MG63 (cell line): ENCODE measurements at regions not wholly inside any gene's neighbourhood (a gene's known extent, or its start where the extent isn't known, plus 50 kb on each side); places are given as distances from the start of the nearest gene placed in this dataset.

ENCODE experiments used
- DNase-seq: peaks from one replicate; pipeline ENCODE4 v3.0.0-alpha.2; 2020
- H3K27me3 ChIP-seq: fragments of 250-450 bp; sonication (Bioruptor Pico); 2 replicates; pipeline ENCODE4 v1.5.1; 2020; ENCODE audit warnings: mild to moderate bottlenecking, moderate library complexity
- H3K36me3 ChIP-seq: fragments of 250-450 bp; sonication (Bioruptor Pico); 2 replicates; pipeline ENCODE4 v1.5.1; 2020; ENCODE audit warnings: mild to moderate bottlenecking, moderate library complexity
- H3K4me3 ChIP-seq: fragments of 250-450 bp; sonication (Bioruptor Pico); 2 replicates; pipeline ENCODE4 v1.5.1; 2020; ENCODE audit warnings: mild to moderate bottlenecking, moderate library complexity
- H3K9me3 ChIP-seq: fragments of 250-450 bp; sonication (Bioruptor Pico); 2 replicates; pipeline ENCODE4 v1.5.1; 2020; ENCODE audit warnings: mild to moderate bottlenecking, moderate library complexity

- H3K36me3 ChIP-seq, result no peaks in the 10 kb centered on the region
- no peaks in the 10 kb centered on the region for H3K9me3 ChIP-seq
- H3K27me3 ChIP-seq, result no peaks in the 10 kb centered on the region; the same call in 1 of the 2 replicates
- no peak for DNase-seq
- no peak overlapping the region for H3K4me3 ChIP-seq
These were observed 88.6 kb upstream of the LMO4 start for GRCh38 chr1:87239997-87240605.

- no peaks in the 10 kb centered on the region for H3K36me3 ChIP-seq
- H3K9me3 ChIP-seq, result no peaks in the 10 kb centered on the region
- H3K4me3 ChIP-seq, result no peak overlapping the region
- DNase-seq, result no peak
- no peaks in the 10 kb centered on the region for H3K27me3 ChIP-seq
These were observed 87.9 kb upstream of the LMO4 start for GRCh38 chr1:87240661-87241285.

- Histone ChIP-seq H3K36me3 (no peaks in the 10 kb centered on the region), H3K27me3 (no peaks in the 10 kb centered on the region), H3K9me3 (no peaks in the 10 kb centered on the region), H3K4me3 (no peak overlapping the region)
- no peak for DNase-seq
These were observed 86.1 kb upstream of the LMO4 start for GRCh38 chr1:87242445-87243185.

- Histone ChIP-seq H3K36me3 (no peaks in the 10 kb centered on the region), H3K4me3 (no peak overlapping the region)
- DNase-seq, result peak; percentile 52
These were observed 85.1 kb upstream of the LMO4 start for GRCh38 chr1:87243573-87243972.

GRCh38 chr1:87246436-87246835, 82.2 kb upstream of the LMO4 start:
- no peaks in the 10 kb centered on the region for H3K9me3 ChIP-seq
- H3K36me3 ChIP-seq, result no peaks in the 10 kb centered on the region
- H3K4me3 ChIP-seq, result no peak overlapping the region
- no peak for DNase-seq
- H3K27me3 ChIP-seq, result no peaks in the 10 kb centered on the region

More at GRCh38 chr1:87243573-87243972, 85.1 kb upstream of the LMO4 start:
- Histone ChIP-seq H3K27me3 (no peaks in the 10 kb centered on the region), H3K9me3 (no peaks in the 10 kb centered on the region)

- H3K36me3 ChIP-seq, result no peaks in the 10 kb centered on the region
- H3K9me3 ChIP-seq, result no peaks in the 10 kb centered on the region; the same call in 1 of the 2 replicates
- no peak overlapping the region for H3K4me3 ChIP-seq
- H3K27me3 ChIP-seq, result no peaks in the 10 kb centered on the region
- DNase-seq, result no peak
These were observed 78.9 kb upstream of the LMO4 start for GRCh38 chr1:87249803-87250202.

- H3K4me3 ChIP-seq, result no peak overlapping the region
- H3K9me3 ChIP-seq, result peaks cover 2% of the 10 kb centered on the region; the same call in 1 of the 2 replicates
- H3K36me3 ChIP-seq, result no peaks in the 10 kb centered on the region
- DNase-seq, result no peak
- H3K27me3 ChIP-seq, result no peaks in the 10 kb centered on the region
These were observed 78.3 kb upstream of the LMO4 start for GRCh38 chr1:87250336-87250735.

GRCh38 chr1:87252406-87252805, 76.3 kb upstream of the LMO4 start:
- Histone ChIP-seq H3K9me3 (peaks cover 8% of the 10 kb centered on the region; the same call in 1 of the 2 replicates), H3K36me3 (no peaks in the 10 kb centered on the region), H3K27me3 (no peaks in the 10 kb centered on the region; the same call in 1 of the 2 replicates), H3K4me3 (no peak overlapping the region)
- DNase-seq, result no peak

- no peak for DNase-seq
- H3K4me3 ChIP-seq, result no peak overlapping the region
- no peaks in the 10 kb centered on the region for H3K27me3 ChIP-seq
- H3K36me3 ChIP-seq, result no peaks in the 10 kb centered on the region
- no peaks in the 10 kb centered on the region for H3K9me3 ChIP-seq
These were observed 66.0 kb upstream of the LMO4 start for GRCh38 chr1:87262688-87263087.

- H3K27me3 ChIP-seq, result no peaks in the 10 kb centered on the region
- H3K36me3 ChIP-seq, result no peaks in the 10 kb centered on the region
- H3K4me3 ChIP-seq, result no peak overlapping the region
- H3K9me3 ChIP-seq, result no peaks in the 10 kb centered on the region
- no peak for DNase-seq
These were observed 65.4 kb upstream of the LMO4 start for GRCh38 chr1:87263281-87263680.

- H3K4me3 ChIP-seq, result no peak overlapping the region
- no peaks in the 10 kb centered on the region for H3K27me3 ChIP-seq
- H3K9me3 ChIP-seq, result no peaks in the 10 kb centered on the region
- no peaks in the 10 kb centered on the region for H3K36me3 ChIP-seq
- DNase-seq, result no peak
These were observed 64.9 kb upstream of the LMO4 start for GRCh38 chr1:87263785-87264184.

GRCh38 chr1:87264976-87265375, 63.7 kb upstream of the LMO4 start:
- DNase-seq, result no peak
- no peaks in the 10 kb centered on the region for H3K27me3 ChIP-seq
- no peaks in the 10 kb centered on the region for H3K9me3 ChIP-seq
- H3K4me3 ChIP-seq, result no peak overlapping the region
- no peaks in the 10 kb centered on the region for H3K36me3 ChIP-seq

- Histone ChIP-seq H3K9me3 (no peaks in the 10 kb centered on the region), H3K4me3 (no peak overlapping the region), H3K27me3 (no peaks in the 10 kb centered on the region), H3K36me3 (no peaks in the 10 kb centered on the region)
- DNase-seq, result no peak
These were observed 62.9 kb upstream of the LMO4 start for GRCh38 chr1:87265786-87266185.

GRCh38 chr1:87268111-87268510, 60.6 kb upstream of the LMO4 start:
- Histone ChIP-seq H3K36me3 (no peaks in the 10 kb centered on the region), H3K27me3 (no peaks in the 10 kb centered on the region), H3K4me3 (no peak overlapping the region), H3K9me3 (no peaks in the 10 kb centered on the region)
- DNase-seq, result no peak

- Histone ChIP-seq H3K36me3 (no peaks in the 10 kb centered on the region), H3K4me3 (no peak overlapping the region)
These were observed 58.8 kb upstream of the LMO4 start for GRCh38 chr1:87269921-87270320.

GRCh38 chr1:87273291-87273690, 55.4 kb upstream of the LMO4 start:
- no peak for DNase-seq
- H3K9me3 ChIP-seq, result no peaks in the 10 kb centered on the region
- no peaks in the 10 kb centered on the region for H3K36me3 ChIP-seq
- no peak overlapping the region for H3K4me3 ChIP-seq
- no peaks in the 10 kb centered on the region for H3K27me3 ChIP-seq

More at GRCh38 chr1:87269921-87270320, 58.8 kb upstream of the LMO4 start:
- no peak for DNase-seq
- Histone ChIP-seq H3K27me3 (no peaks in the 10 kb centered on the region), H3K9me3 (no peaks in the 10 kb centered on the region)

- DNase-seq, result no peak
- Histone ChIP-seq H3K4me3 (no peak overlapping the region), H3K9me3 (no peaks in the 10 kb centered on the region), H3K36me3 (no peaks in the 10 kb centered on the region), H3K27me3 (no peaks in the 10 kb centered on the region)
These were observed 53.8 kb upstream of the LMO4 start for GRCh38 chr1:87274851-87275250.
